ENCODE measurements at regions not wholly inside any gene's neighbourhood (a gene's known extent, or its start where the extent isn't known, plus 50 kb on each side); places are given as distances from the start of the nearest gene placed in this dataset.

- Mint-ChIP-seq H3K4me1 (no peaks in the 10 kb centered on the region), H3K27me3 (ENCODE audit: low read depth in 2 of 2) (peaks cover 0 to 3% of the 10 kb centered on the region in 2 donors), H3K9me3 (peaks cover 2 to 3% of the 10 kb centered on the region in 2 donors), H3K4me3 (no peak overlapping the region), H3K36me3 (no peaks in the 10 kb centered on the region), H3K27ac (no peak overlapping the region)
- ATAC-seq, result no peak
- DNase-seq, result no peak
- Histone ChIP-seq H3K36me3 (ENCODE audit: control insufficient read depth, insufficient read depth, low read length) (no peaks in the 10 kb centered on the region), H3K27me3 (ENCODE audit: control insufficient read depth, insufficient read depth, low read length) (no peaks in the 10 kb centered on the region), H3K9me3 (ENCODE audit: control insufficient read depth, insufficient read depth, low read length) (no peaks in the 10 kb centered on the region), H3K4me1 (ENCODE audit: control insufficient read depth, insufficient read depth, low read length) (no peaks in the 10 kb centered on the region), H3K4me3 (ENCODE audit: low read length) (no peak overlapping the region), H3K27ac (ENCODE audit: low read length) (no peak overlapping the region)
- TF ChIP-seq CTCF (IDR thresholded peaks at IDR 0.05), result no peak
- intact Hi-C loops (cut with micrococcal nuclease), result no loop called here
These were observed 91.8 kb upstream of the ZNF521 start for GRCh38 chr18:25443776-25444175.

- Histone ChIP-seq H3K36me3 (ENCODE audit: control insufficient read depth, insufficient read depth, low read length) (no peaks in the 10 kb centered on the region), H3K4me3 (ENCODE audit: low read length) (no peak overlapping the region), H3K27me3 (ENCODE audit: control insufficient read depth, insufficient read depth, low read length) (no peaks in the 10 kb centered on the region), H3K9me3 (ENCODE audit: control insufficient read depth, insufficient read depth, low read length) (no peaks in the 10 kb centered on the region), H3K27ac (ENCODE audit: low read length) (no peak overlapping the region), H3K4me1 (ENCODE audit: control insufficient read depth, insufficient read depth, low read length) (no peaks in the 10 kb centered on the region)
- Mint-ChIP-seq H3K4me3 (no peak overlapping the region), H3K27ac (no peak overlapping the region), H3K4me1 (no peaks in the 10 kb centered on the region), H3K9me3 (no peaks in the 10 kb centered on the region), H3K36me3 (no peaks in the 10 kb centered on the region), H3K27me3 (ENCODE audit: low read depth in 2 of 2) (peaks cover 4 to 27% of the 10 kb centered on the region in 2 donors)
- WGBS (ENCODE audit: insufficient coverage), result 97% methylated on average over 3 of the region's 3 CpGs
- TF ChIP-seq CTCF (IDR thresholded peaks at IDR 0.05), result no peak
- intact Hi-C loops (cut with micrococcal nuclease), result no loop called here
- ATAC-seq, result no peak
- DNase-seq, result no peak
These were observed 83.3 kb upstream of the ZNF521 start for GRCh38 chr18:25435149-25435782.

- Histone ChIP-seq H3K9me3 (ENCODE audit: control insufficient read depth, insufficient read depth, low read length) (no peaks in the 10 kb centered on the region), H3K27ac (ENCODE audit: low read length) (no peak overlapping the region), H3K4me1 (ENCODE audit: control insufficient read depth, insufficient read depth, low read length) (no peaks in the 10 kb centered on the region), H3K36me3 (ENCODE audit: control insufficient read depth, insufficient read depth, low read length) (no peaks in the 10 kb centered on the region), H3K27me3 (ENCODE audit: control insufficient read depth, insufficient read depth, low read length) (no peaks in the 10 kb centered on the region), H3K4me3 (ENCODE audit: low read length) (no peak overlapping the region)
- Mint-ChIP-seq H3K4me1 (no peaks in the 10 kb centered on the region), H3K27ac (no peak overlapping the region), H3K27me3 (ENCODE audit: low read depth in 2 of 2) (peaks cover 4 to 27% of the 10 kb centered on the region in 2 donors), H3K36me3 (no peaks in the 10 kb centered on the region), H3K4me3 (no peak overlapping the region), H3K9me3 (no peaks in the 10 kb centered on the region)
- DNase-seq (no peak), ATAC-seq (no peak)
- intact Hi-C loops (cut with micrococcal nuclease), result no loop called here
- no peak for TF ChIP-seq CTCF (IDR thresholded peaks at IDR 0.05)
- 97% methylated on average over 2 of the region's 2 CpGs for WGBS (ENCODE audit: insufficient coverage)
These were observed 82.8 kb upstream of the ZNF521 start for GRCh38 chr18:25434745-25435144.

- Histone ChIP-seq H3K36me3 (ENCODE audit: control insufficient read depth, insufficient read depth, low read length) (no peaks in the 10 kb centered on the region), H3K4me3 (ENCODE audit: low read length) (no peak overlapping the region), H3K9me3 (ENCODE audit: control insufficient read depth, insufficient read depth, low read length) (no peaks in the 10 kb centered on the region), H3K4me1 (ENCODE audit: control insufficient read depth, insufficient read depth, low read length) (no peaks in the 10 kb centered on the region), H3K27ac (ENCODE audit: low read length) (no peak overlapping the region), H3K27me3 (ENCODE audit: control insufficient read depth, insufficient read depth, low read length) (no peaks in the 10 kb centered on the region)
- Mint-ChIP-seq H3K36me3 (no peaks in the 10 kb centered on the region), H3K4me3 (no peak overlapping the region), H3K27me3 (ENCODE audit: low read depth in 2 of 2) (peaks cover 4 to 27% of the 10 kb centered on the region in 2 donors), H3K9me3 (no peaks in the 10 kb centered on the region), H3K27ac (no peak overlapping the region), H3K4me1 (no peaks in the 10 kb centered on the region)
- WGBS (ENCODE audit: insufficient coverage), result 80% methylated on average over 2 of the region's 3 CpGs
- no peak for DNase-seq
- TF ChIP-seq CTCF (IDR thresholded peaks at IDR 0.05), result no peak
- ATAC-seq, result no peak
- intact Hi-C loops (cut with micrococcal nuclease), result no loop called here
These were observed 81.6 kb upstream of the ZNF521 start for GRCh38 chr18:25433590-25433989.

All from natural killer cell (primary cell).